GM18858 (cell line): ENCODE measurements at regions not wholly inside any gene's neighbourhood (a gene's known extent, or its start where the extent isn't known, plus 50 kb on each side); places are given as distances from the start of the nearest gene placed in this dataset.

Experiments
- ATAC-seq: cut with Tn5 transposase; IDR thresholded peaks from one replicate; pipeline ENCODE4 v1.9.1; 2021; ENCODE audit not compliant: unreplicated experiment

DNA sequence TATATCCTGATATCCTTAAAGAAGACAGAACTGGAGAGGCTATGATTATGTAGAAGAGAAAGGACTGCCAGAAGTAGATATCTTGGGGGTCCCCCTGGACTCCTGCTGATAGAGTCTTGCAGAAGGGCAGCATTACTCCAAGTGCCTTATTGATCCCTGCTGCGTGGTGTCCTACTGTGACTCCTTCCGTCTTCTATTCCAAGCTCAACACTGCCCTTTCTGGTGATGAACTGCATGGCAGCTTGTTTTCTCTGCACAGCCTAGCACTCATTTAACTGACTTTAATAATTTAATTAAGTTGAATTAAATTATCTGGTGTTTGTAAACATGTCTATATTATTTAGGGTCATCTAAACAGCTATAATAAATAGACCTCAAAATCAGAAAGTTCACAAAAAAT, 194.1 kb upstream of the DSEL start:
- ATAC-seq = no peak

GRCh38 chr18:67705748-67706147, 189.2 kb upstream of the DSEL start:
- no peak for ATAC-seq

GRCh38 chr18:67695684-67696083, 179.2 kb upstream of the DSEL start:
- ATAC-seq = no peak

DNA sequence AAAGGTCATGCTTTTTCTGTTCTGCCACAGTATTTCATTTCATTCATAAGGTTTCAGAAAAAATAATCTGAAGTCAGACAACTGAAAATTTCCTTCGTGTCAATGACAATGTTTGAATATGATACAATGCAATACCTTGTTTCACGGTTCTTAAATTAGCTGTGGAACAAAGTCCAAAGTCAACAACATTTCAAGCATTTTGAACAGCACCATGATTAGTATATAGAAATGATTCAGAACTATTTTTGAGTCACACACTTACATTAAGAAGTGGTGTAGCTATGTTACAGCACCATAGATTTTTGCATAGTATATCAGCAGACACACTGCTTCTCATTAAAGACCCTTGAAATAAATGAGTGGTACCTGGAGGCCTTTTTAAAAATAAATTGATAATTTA, 178.3 kb upstream of the DSEL start:
- no peak for ATAC-seq

GRCh38 chr18:67692811-67693210, 176.3 kb upstream of the DSEL start:
- ATAC-seq = no peak

GRCh38 chr18:67682516-67682915, 166.0 kb upstream of the DSEL start:
- ATAC-seq = no peak

DNA sequence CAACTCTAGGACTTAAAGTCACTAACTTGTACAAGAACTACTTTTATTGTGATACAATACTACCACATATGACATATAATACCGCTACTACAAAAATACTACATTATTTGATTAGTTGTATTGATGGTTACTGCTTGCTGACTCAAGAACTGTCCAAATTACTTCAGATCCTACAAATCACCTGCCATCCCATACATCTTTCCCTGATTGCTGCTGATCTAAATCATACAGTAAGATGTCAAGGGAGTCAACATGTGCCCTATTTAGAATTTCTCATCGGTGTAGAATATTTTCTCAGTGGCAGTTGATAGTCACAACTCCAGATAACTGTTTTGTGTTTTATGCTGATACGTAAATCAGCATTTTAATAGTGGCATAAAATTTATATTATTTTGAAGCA, 161.0 kb upstream of the DSEL start:
- ATAC-seq = no peak

DNA sequence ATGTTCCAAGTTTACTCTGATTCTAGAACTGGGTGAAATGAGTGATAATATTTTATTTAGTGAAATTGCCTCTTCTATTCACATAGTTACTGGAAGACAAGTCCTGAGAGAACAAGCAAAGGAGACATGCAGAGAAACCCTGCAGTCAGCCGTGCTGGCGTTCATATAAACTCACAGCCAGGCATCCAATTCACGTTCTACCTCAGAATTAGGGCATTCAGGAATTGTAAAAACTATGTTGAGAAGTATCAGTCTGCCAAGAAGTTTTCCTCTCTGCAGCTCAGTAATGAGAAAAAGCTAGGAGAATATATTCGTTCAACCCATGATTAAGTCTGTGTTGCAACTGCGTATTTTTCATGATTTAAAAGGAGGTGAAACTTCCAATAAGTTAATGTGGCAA, 156.2 kb upstream of the DSEL start:
- ATAC-seq = no peak

DNA sequence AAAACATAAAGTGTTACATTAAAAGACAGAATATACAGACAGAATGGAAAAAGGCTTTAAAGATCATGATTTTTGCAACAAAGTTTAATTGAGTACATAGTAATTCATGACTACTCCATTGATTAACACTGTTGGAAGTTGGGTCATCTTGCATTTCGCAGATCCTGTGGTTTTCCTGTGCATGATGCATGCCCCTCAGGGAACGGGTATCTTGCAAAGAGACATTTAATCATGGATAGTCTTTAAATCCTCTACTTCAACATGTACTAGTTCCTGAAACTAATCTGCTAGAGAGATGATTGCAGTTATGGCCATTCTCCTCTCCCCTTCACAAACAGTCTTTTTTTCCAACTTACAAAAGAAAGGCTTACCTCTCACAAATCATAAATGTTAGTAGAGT, 155.6 kb upstream of the DSEL start:
- no peak for ATAC-seq

- no peak for ATAC-seq
Observed at GRCh38 chr18:67670024-67670543, 153.6 kb upstream of the DSEL start.

GRCh38 chr18:67665266-67665665, 148.7 kb upstream of the DSEL start:
- ATAC-seq = no peak

DNA sequence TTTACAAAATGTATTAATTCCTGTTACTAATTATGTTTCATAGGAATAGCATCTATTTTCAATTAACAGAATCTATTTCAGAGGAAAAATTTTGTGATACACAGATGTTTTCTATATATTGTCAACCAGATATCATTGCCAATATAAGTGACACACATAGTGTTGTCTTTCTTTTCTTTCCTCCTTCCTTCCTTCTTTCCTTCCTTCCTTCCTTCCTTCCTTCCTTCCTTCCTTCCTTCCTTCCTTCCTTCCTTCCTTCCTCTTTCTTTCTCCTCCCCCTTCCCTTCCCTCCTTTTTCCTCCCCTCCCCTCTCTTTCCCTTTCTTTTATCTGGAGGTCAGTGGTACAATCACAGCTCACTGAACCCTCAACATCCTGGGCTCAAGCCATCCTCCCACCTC, 146.5 kb upstream of the DSEL start:
- no peak for ATAC-seq

GRCh38 chr18:67661555-67661954, 145.0 kb upstream of the DSEL start:
- no peak for ATAC-seq

DNA sequence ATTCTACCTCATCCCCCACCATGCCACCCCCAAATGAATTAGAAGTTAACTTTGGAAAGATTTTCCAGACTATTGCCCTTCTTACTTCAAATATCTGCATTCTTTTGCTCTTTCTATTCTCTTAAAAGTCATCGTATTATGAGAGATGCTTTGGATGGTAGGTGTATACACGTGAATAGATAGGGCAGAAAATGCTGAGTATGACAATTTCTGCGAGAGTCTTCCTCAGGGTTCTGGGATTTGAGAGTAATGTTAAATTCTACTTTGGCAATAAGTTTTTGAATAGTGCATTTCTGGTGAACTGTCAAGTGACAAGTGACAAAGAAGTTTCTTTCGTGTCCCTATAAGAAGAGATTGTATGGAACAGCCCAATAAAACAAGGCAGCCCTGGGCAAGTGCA, 137.6 kb upstream of the DSEL start:
- ATAC-seq = no peak

DNA sequence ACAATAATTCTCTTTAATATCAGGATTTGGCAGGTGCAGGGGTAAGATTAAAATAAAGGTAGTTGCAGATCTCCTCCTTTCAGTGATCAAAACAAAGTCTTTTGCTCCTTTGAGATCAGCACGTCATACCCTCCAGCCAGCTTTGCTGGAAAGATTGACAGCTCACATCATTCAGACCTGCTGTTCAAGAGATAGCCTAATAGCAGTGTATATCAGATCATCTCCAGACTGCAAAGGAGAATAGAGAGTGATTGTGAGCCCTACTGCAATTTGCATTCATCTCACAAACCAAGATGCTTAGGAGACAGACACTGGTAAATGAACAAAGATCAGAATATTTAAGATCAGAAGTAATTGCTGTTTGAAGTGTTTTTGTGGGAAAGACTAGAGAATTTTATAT, 135.8 kb upstream of the DSEL start:
- ATAC-seq = no peak

DNA sequence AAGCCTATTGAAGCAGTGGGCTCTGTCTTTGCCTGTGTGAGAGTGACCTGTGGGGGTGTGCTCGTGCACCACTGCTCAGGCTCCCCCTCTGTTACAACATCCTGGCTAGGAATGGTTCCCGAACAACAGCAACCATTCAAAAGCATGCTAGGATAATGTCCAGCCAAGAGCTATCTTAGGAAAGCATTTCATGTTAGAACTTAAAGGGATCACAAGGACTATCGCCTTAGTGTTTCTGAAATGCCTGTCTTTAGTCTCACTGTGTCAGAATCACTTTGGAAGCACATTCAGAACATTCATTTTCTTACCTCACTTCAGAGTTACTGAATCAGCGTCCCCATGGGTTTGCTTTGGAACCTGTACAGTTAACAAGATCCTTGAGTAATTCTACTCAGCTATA, 134.9 kb upstream of the DSEL start:
- no peak for ATAC-seq

DNA sequence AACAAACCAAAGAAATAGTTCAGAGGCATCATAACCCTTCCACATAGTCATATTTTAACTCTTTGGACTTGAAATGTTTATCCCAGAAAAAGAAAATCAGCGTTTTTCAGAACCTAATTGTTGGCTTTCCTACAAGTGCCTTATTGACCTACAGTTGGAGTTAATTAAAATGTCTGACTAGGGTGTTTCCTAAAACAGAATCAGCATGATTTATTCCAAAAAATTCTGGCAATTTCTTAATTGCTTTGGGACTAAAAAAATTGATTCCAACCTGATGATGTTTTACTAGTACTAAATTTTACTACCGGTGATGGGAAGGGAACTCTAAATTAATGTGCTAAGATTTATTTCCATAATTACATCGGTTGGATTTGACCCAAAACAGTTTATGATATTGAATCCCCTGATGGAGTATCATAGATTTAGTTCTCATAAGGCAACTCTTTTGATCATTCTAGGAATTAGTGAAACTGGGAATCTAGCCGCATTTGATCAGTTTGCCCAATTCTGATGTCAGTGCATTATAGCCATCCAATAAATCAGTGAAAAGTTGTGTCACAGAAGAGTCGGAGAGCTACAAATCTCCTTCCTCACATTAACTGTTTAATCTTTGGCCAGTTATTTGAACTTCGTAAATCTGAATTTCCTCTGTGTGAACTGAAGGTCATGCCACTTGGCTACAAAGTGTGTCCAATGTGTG, 134.3 kb upstream of the DSEL start:
- ATAC-seq = no peak

- no peak for ATAC-seq
Observed at GRCh38 chr18:67646890-67647289, 130.4 kb upstream of the DSEL start.

- no peak for ATAC-seq
Observed at GRCh38 chr18:67644226-67644625, 127.7 kb upstream of the DSEL start.

- no peak for ATAC-seq
Observed at GRCh38 chr18:67639872-67640271, 123.4 kb upstream of the DSEL start.

DNA sequence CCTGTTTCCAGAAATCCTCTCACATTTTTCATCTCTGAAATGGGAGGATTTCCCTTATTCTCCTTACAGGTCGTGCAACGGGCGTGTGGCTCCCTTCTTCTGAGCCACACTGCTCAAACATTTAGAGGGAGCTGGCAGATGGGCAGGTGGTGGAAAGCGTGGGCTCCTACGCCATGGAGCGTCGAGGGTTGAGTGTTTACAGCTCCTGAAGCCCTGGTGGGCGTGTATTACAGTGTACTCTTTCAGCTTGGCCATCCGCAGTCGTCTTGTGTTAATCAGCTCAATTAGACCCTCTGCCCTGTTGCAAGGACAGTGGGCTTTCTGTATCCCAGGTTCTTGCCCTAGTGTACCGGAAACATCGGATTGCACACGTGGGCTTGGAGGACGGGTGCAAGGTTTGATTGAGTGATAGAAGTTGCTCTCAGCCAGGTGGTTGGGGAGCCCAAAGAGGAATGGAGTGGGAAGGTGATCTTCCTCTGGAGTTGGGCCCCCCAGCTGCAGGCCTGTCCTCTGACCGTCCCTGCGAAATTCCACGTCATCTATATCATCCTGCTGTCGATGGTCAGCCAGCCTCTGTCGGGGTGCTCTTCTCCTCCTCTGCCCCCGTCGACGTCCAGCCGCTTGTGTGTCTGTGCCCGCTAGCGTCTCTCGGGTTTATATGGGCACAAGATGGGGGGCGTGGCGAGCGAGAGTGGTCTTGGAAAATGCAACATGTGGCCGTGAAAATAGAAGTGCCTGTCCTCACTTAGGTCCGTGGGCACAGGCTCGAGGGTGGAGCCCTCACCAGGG, 120.3 kb upstream of the DSEL start:
- no peak for ATAC-seq

- no peak for ATAC-seq
Observed at GRCh38 chr18:67634631-67635338, 118.3 kb upstream of the DSEL start.
